ENCODE measurements at regions not wholly inside any gene's neighbourhood (a gene's known extent, or its start where the extent isn't known, plus 50 kb on each side); places are given as distances from the start of the nearest gene placed in this dataset.

DNA sequence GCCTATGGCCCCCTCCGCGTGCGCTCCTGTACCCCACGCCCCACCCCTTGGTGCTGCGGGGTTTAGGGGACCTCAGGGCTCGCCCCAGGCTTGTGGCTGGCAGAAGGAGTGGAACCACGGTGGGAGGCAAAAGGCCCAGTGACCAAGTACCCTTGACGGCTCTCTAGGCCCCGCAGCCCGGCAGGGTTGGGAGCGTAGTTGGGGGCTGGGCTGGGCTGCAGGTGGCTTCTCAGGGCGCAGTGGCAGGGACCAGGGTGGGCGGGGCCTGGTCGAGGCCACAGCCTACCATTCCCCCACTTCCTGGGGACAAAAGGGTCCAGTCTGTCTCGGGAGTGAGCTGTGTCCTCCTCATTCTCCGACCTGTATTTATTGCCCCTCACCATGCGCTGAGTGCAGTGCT is 124.9 kb downstream of the RBFOX3 start:
- TF ChIP-seq POLR2A (IDR thresholded peaks at IDR 0.05) (no peak), POLR2AphosphoS5 (IDR thresholded peaks at IDR 0.05) (no peak)
- TF ChIP-seq, protein P1, sequence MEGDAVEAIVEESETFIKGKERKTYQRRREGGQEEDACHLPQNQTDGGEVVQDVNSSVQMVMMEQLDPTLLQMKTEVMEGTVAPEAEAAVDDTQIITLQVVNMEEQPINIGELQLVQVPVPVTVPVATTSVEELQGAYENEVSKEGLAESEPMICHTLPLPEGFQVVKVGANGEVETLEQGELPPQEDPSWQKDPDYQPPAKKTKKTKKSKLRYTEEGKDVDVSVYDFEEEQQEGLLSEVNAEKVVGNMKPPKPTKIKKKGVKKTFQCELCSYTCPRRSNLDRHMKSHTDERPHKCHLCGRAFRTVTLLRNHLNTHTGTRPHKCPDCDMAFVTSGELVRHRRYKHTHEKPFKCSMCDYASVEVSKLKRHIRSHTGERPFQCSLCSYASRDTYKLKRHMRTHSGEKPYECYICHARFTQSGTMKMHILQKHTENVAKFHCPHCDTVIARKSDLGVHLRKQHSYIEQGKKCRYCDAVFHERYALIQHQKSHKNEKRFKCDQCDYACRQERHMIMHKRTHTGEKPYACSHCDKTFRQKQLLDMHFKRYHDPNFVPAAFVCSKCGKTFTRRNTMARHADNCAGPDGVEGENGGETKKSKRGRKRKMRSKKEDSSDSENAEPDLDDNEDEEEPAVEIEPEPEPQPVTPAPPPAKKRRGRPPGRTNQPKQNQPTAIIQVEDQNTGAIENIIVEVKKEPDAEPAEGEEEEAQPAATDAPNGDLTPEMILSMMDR (IDR thresholded peaks at IDR 0.05 in 8 of 11, conservative IDR thresholded peaks at IDR 0.05 in 3 of 11) = no peak
